RWPE2 (cell line): ENCODE measurements at regions not wholly inside any gene's neighbourhood (a gene's known extent, or its start where the extent isn't known, plus 50 kb on each side); places are given as distances from the start of the nearest gene placed in this dataset.

Experiments used
- ATAC-seq: fragments of 200-7000 bp; cut with Tn5 transposase; 3 replicates; pipeline ENCODE4 v1.9.1; 2021; ENCODE audit warnings: low read depth
- DNase-seq: peaks from one replicate; pipeline ENCODE4 v3.0.0-alpha.2; 2020; ENCODE audit warnings: low spot score
- H3K27ac ChIP-seq: fragments of 450-650 bp; 2 replicates; pipeline ENCODE4 v1.5.1; 2017; ENCODE audit warnings: mild to moderate bottlenecking; ENCODE audit not compliant: poor library complexity, severe bottlenecking
- H3K27me3 ChIP-seq: fragments of 250-450 bp; sonication (Bioruptor Pico); 2 replicates; pipeline ENCODE4 v1.5.1; 2021; ENCODE audit warnings: mild to moderate bottlenecking, moderate library complexity; ENCODE audit not compliant: insufficient read depth, poor library complexity, severe bottlenecking
- H3K36me3 ChIP-seq: fragments of 250-450 bp; sonication (Bioruptor Pico); 2 replicates; pipeline ENCODE4 v1.5.1; 2020; ENCODE audit warnings: low read depth, mild to moderate bottlenecking, moderate library complexity
- H3K4me1 ChIP-seq: fragments of 250-450 bp; sonication (Bioruptor Pico); 2 replicates; pipeline ENCODE4 v1.5.1; 2021; ENCODE audit warnings: mild to moderate bottlenecking, moderate library complexity; ENCODE audit not compliant: insufficient read depth, poor library complexity, severe bottlenecking
- H3K4me3 ChIP-seq: fragments of 250-450 bp; sonication (Bioruptor Pico); 2 replicates; pipeline ENCODE4 v1.5.1; 2021; ENCODE audit warnings: mild to moderate bottlenecking, moderate library complexity; ENCODE audit not compliant: severe bottlenecking
- H3K9me3 ChIP-seq: fragments of 250-450 bp; sonication (Bioruptor Pico); 2 replicates; pipeline ENCODE4 v1.5.1; 2021; ENCODE audit warnings: mild to moderate bottlenecking, moderate library complexity; ENCODE audit not compliant: severe bottlenecking
- TF ChIP-seq, protein P1 (sequence below): fragments of 450-650 bp; IDR thresholded peaks from one replicate; pipeline ENCODE4 v1.5.1; 2017; ENCODE audit warnings: mild to moderate bottlenecking, moderate library complexity; ENCODE audit not compliant: poor library complexity, severe bottlenecking

DNA sequence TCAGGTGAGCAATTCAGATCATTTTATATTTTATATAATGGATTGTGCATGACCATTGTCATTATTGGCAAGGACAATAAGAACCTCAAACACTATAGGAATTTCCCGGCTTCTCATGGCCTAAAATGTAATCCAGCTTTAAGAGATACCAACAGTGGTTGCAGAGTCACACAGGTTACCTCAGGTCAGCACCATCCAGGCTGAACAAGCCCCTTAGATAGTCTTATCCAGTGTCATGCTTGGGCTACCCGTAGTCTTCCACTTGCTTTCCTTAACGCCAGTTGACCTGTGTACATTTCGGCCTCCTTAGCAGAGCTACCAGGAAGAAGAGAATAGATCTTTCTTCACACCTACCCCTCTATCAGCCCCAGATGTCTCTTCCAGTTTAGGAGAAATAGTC lies 293.3 kb upstream of the SYT4 start:
- TF ChIP-seq, protein P1, sequence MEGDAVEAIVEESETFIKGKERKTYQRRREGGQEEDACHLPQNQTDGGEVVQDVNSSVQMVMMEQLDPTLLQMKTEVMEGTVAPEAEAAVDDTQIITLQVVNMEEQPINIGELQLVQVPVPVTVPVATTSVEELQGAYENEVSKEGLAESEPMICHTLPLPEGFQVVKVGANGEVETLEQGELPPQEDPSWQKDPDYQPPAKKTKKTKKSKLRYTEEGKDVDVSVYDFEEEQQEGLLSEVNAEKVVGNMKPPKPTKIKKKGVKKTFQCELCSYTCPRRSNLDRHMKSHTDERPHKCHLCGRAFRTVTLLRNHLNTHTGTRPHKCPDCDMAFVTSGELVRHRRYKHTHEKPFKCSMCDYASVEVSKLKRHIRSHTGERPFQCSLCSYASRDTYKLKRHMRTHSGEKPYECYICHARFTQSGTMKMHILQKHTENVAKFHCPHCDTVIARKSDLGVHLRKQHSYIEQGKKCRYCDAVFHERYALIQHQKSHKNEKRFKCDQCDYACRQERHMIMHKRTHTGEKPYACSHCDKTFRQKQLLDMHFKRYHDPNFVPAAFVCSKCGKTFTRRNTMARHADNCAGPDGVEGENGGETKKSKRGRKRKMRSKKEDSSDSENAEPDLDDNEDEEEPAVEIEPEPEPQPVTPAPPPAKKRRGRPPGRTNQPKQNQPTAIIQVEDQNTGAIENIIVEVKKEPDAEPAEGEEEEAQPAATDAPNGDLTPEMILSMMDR: no peak
- no peak overlapping the region for H3K4me3 ChIP-seq
- H3K36me3 ChIP-seq: no peaks in the 10 kb centered on the region
- H3K27ac ChIP-seq: no peak overlapping the region
- no peak for DNase-seq
- no peak for ATAC-seq
- H3K27me3 ChIP-seq: no peaks in the 10 kb centered on the region
- no peaks in the 10 kb centered on the region for H3K4me1 ChIP-seq
- H3K9me3 ChIP-seq: no peaks in the 10 kb centered on the region

DNA sequence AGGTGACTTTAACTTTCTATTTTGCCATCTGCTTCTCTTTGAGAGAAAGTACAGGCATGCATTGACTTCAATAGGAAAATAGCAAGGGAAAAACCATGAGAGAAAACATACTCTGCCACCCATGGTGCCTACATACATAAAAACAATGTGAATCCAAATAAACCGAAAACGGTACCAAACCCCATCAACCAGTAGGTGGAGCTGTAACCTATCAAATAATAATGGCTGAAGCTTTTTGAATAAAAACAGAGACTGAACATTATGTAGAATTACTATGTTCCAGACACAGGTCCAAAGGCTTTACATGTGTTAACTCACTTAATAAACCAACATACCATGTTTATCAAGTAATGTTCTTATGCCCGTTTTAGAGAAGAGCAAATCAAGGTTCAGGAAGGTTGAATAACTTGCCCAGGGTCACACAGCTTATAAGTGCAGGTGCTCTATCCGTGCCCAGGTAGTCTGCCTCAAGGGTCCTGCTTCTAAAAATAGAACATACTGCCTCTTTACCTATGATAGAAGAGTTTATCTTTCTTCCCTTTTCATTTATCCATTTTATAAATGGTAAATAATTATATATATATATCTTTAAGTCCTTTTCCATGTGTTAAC lies 293.9 kb upstream of the SYT4 start:
- TF ChIP-seq, protein P1: peak; percentile 87
- Histone ChIP-seq H3K27ac (no peak overlapping the region), H3K9me3 (no peaks in the 10 kb centered on the region), H3K36me3 (no peaks in the 10 kb centered on the region), H3K27me3 (no peaks in the 10 kb centered on the region), H3K4me1 (no peaks in the 10 kb centered on the region), H3K4me3 (no peak overlapping the region)
- 0 out of 3 replicates have a peak, but pooled peaks have one; percentile 19 for ATAC-seq
- DNase-seq: no peak

DNA sequence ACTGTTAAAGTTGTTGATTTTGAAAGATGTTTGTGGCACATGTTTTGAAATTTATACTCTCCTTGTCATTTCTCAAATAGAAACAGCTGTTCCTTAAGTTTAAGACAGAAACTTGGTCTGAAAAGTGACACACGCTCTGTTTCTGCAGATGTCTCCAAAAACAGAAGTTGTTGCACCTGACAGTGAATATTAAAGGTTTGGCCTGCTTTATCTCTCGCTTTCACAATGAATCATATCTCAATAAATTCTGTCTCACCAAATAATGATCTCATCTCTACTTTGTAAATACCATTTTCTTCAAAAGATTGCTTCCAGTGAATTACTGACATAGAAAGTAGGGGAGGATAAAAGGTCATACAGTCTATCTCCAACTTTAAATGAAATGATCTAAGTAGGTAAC lies 294.9 kb upstream of the SYT4 start:
- Histone ChIP-seq H3K4me1 (no peaks in the 10 kb centered on the region), H3K27me3 (no peaks in the 10 kb centered on the region), H3K9me3 (no peaks in the 10 kb centered on the region), H3K27ac (no peak overlapping the region), H3K4me3 (no peak overlapping the region), H3K36me3 (no peaks in the 10 kb centered on the region)
- DNase-seq: no peak
- TF ChIP-seq, protein P1: no peak
- ATAC-seq: no peak

- ATAC-seq (no peak), DNase-seq (no peak)
- H3K4me3 ChIP-seq: no peak overlapping the region
- H3K4me1 ChIP-seq: no peaks in the 10 kb centered on the region
- no peak overlapping the region for H3K27ac ChIP-seq
- H3K27me3 ChIP-seq: no peaks in the 10 kb centered on the region
- no peaks in the 10 kb centered on the region for H3K9me3 ChIP-seq
- TF ChIP-seq, protein P1: no peak
- no peaks in the 10 kb centered on the region for H3K36me3 ChIP-seq
Observed at GRCh38 chr18:43574974-43575373, 297.7 kb upstream of the SYT4 start.

GRCh38 chr18:43578211-43578610 lies 300.9 kb upstream of the SYT4 start:
- H3K27me3 ChIP-seq: no peaks in the 10 kb centered on the region
- no peaks in the 10 kb centered on the region for H3K36me3 ChIP-seq
- H3K9me3 ChIP-seq: no peaks in the 10 kb centered on the region
- H3K27ac ChIP-seq: no peak overlapping the region
- TF ChIP-seq, protein P1: no peak
- no peak for ATAC-seq
- no peaks in the 10 kb centered on the region for H3K4me1 ChIP-seq
- no peak for DNase-seq
- no peak overlapping the region for H3K4me3 ChIP-seq
